ENCODE measurements at regions not wholly inside any gene's neighbourhood (a gene's known extent, or its start where the extent isn't known, plus 50 kb on each side); places are given as distances from the start of the nearest gene placed in this dataset.

GRCh38 chr6:71480577-71480976 lies 192.0 kb downstream of the OGFRL1 start:
- H3K4me2 ChIP-seq (ENCODE audit: control insufficient read depth, insufficient read depth), result no peak overlapping the region
- TF ChIP-seq HDAC6 (IDR thresholded peaks at IDR 0.05; ENCODE audit: unreplicated experiment) (no peak), BACH1 (IDR thresholded peaks at IDR 0.05; ENCODE audit: borderline replicate concordance) (no peak), TAF1 (IDR thresholded peaks at IDR 0.05; ENCODE audit: borderline replicate concordance, low read depth, low read length) (no peak), STAT1 (conservative IDR thresholded peaks at IDR 0.05) (no peak), YBX1 (IDR thresholded peaks at IDR 0.05) (no peak)
- H3K4me3 ChIP-seq, result no peak overlapping the region
- H3K4me1 ChIP-seq (ENCODE audit: control insufficient read depth, insufficient read depth, low read length), result no peaks in the 10 kb centered on the region
- no peaks in the 10 kb centered on the region for H3K9me3 ChIP-seq (replicated peaks; ENCODE audit: control insufficient read depth, insufficient read depth, low read length)
- intact Hi-C loops (cut with micrococcal nuclease; ENCODE audit: unreplicated experiment) (no loop called here), in situ Hi-C loops (cut with MboI) (no loop called here)
- no peak for FAIRE-seq
- no peaks in the 10 kb centered on the region for H3K36me3 ChIP-seq (ENCODE audit: control insufficient read depth in 2 of 2, insufficient read depth in 2 of 2, low read length in 1 of 2)
- ChIA-PET SMC1A (ENCODE audit: uncharacterized antibody, unreplicated experiment) (no interaction called here), POLR2A (no interaction called here), CTCF (no interaction called here), RAD21 (ENCODE audit: unreplicated experiment) (no interaction called here)
- H2AFZ ChIP-seq (ENCODE audit: control insufficient read depth, low read depth, low read length), result no peak overlapping the region
- H3K27me3 ChIP-seq (replicated peaks in 1 of 2; ENCODE audit: control insufficient read depth in 2 of 2, insufficient read depth in 2 of 2, low read length in 1 of 2), result no peaks in the 10 kb centered on the region
- H4K20me1 ChIP-seq (ENCODE audit: control insufficient read depth, insufficient read depth), result no peaks in the 10 kb centered on the region
- no peak for ATAC-seq
- H3K79me2 ChIP-seq (ENCODE audit: control insufficient read depth, insufficient read depth, low read length), result no peaks in the 10 kb centered on the region
- WGBS (ENCODE audit: insufficient coverage, insufficient replicate concordance, low lambda C conversion rate, missing lambda C conversion rate), result 30% methylated on average over 1 of the region's 1 CpG
- BruUV-seq (replicated peaks), result no TSS peak
- no peak for DNase-seq (ENCODE audit: low read depth, low spot score)
- H3K9ac ChIP-seq (ENCODE audit: control insufficient read depth, insufficient read depth, low read length), result no peak overlapping the region
- no peak overlapping the region for H3K27ac ChIP-seq (ENCODE audit: control insufficient read depth, insufficient read depth)

- H2AFZ ChIP-seq (ENCODE audit: control insufficient read depth, low read depth, low read length), result no peak overlapping the region
- no peak for DNase-seq (ENCODE audit: low read depth, low spot score)
These were observed 192.4 kb downstream of the OGFRL1 start for GRCh38 chr6:71481011-71481410.

More at GRCh38 chr6:71481011-71481410, 192.4 kb downstream of the OGFRL1 start:
- no peaks in the 10 kb centered on the region for H3K4me1 ChIP-seq (ENCODE audit: control insufficient read depth, insufficient read depth, low read length)
- BruUV-seq (replicated peaks), result no TSS peak
- H3K4me3 ChIP-seq, result no peak overlapping the region
- TF ChIP-seq RELB (IDR thresholded peaks at IDR 0.05; ENCODE audit: low read depth) (no peak), STAT1 (conservative IDR thresholded peaks at IDR 0.05) (no peak), TCF3 (IDR thresholded peaks at IDR 0.05; ENCODE audit: borderline replicate concordance, insufficient read depth, low read depth, low read length) (no peak), USF1 (IDR thresholded peaks at IDR 0.05; ENCODE audit: borderline replicate concordance, extremely low read length, insufficient read depth, low read depth, low read length) (no peak), FOXM1 (IDR thresholded peaks at IDR 0.05; ENCODE audit: low read depth, low read length) (no peak), ZNF217 (IDR thresholded peaks at IDR 0.05) (no peak), CBX5 (IDR thresholded peaks at IDR 0.05; ENCODE audit: low read depth) (no peak)
- CTCF ChIA-PET, result interaction anchor here (0.9 to 2.2 kb wide), 2 partner anchors 85 to 96 kb away, joined by 6 to 8 read pairs; no protein-coding TSS in a partner anchor
- no peak overlapping the region for H3K9ac ChIP-seq (ENCODE audit: control insufficient read depth, insufficient read depth, low read length)
- 37% methylated on average over 1 of the region's 1 CpG for WGBS (ENCODE audit: insufficient coverage, insufficient replicate concordance, low lambda C conversion rate, missing lambda C conversion rate)
- SMC1A ChIA-PET (ENCODE audit: uncharacterized antibody, unreplicated experiment), result interaction anchor here (1.5 kb wide), 1 partner anchor 73 kb away, joined by 3 read pairs; no protein-coding TSS in a partner anchor
- RAD21 ChIA-PET (ENCODE audit: unreplicated experiment), result no interaction called here
- in situ Hi-C loops (cut with MboI), result no loop called here
- no peaks in the 10 kb centered on the region for H4K20me1 ChIP-seq (ENCODE audit: control insufficient read depth, insufficient read depth)
- no peaks in the 10 kb centered on the region for H3K79me2 ChIP-seq (ENCODE audit: control insufficient read depth, insufficient read depth, low read length)
- ATAC-seq (no peak), FAIRE-seq (no peak)
- H3K27me3 ChIP-seq (replicated peaks in 1 of 2; ENCODE audit: control insufficient read depth in 2 of 2, insufficient read depth in 2 of 2, low read length in 1 of 2), result no peaks in the 10 kb centered on the region
- intact Hi-C loops (cut with micrococcal nuclease; ENCODE audit: unreplicated experiment), result no loop called here
- no peaks in the 10 kb centered on the region for H3K9me3 ChIP-seq (replicated peaks; ENCODE audit: control insufficient read depth, insufficient read depth, low read length)
- POLR2A ChIA-PET, result no interaction called here
- no peak overlapping the region for H3K27ac ChIP-seq (ENCODE audit: control insufficient read depth, insufficient read depth)
- no peaks in the 10 kb centered on the region for H3K36me3 ChIP-seq (ENCODE audit: control insufficient read depth in 2 of 2, insufficient read depth in 2 of 2, low read length in 1 of 2)
- H3K4me2 ChIP-seq (ENCODE audit: control insufficient read depth, insufficient read depth), result no peak overlapping the region
